Hematopoietic multipotent progenitor cell treated with erythropoietin and hydrocortisone succinate and interleukin-3 and kit ligand, for 4 days (in vitro differentiated cells): ENCODE measurements at regions not wholly inside any gene's neighbourhood (a gene's known extent, or its start where the extent isn't known, plus 50 kb on each side); places are given as distances from the start of the nearest gene placed in this dataset.
"Not testable (repeated sequence)": the region's sequence is repeated elsewhere in the genome, so short reads cannot be mapped to it uniquely, and the experiment has no call there.

Experiments
- DNase-seq: peaks from one replicate; pipeline ENCODE4 v3.0.0-alpha.2; 2015

GRCh38 chr1:214095896-214096295, 108.1 kb downstream of the PROX1 start:
- not testable (repeated sequence) for DNase-seq

DNA sequence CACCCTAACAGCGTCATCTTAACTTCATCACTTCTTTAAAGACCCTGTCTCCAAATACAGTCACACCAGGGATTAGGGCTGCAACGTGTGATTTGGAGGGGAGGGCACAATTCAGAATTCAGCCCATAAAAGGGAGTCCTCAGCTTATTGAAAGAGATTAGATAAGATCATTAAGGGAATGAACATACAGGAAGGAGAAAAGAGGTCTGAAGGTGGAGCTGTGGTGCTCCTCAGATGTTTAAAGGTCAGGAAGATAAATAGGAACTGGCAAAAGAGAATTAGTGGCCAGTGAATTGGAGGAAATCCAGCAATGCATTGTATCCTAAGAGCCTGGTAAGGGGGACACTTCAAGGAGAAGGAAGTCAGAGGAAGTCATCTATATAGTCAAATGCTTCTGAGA, 113.5 kb downstream of the PROX1 start:
- no peak for DNase-seq

- DNase-seq, result no peak
These were observed 114.1 kb downstream of the PROX1 start for GRCh38 chr1:214101828-214102227.

GRCh38 chr1:214102907-214103306, 115.1 kb downstream of the PROX1 start:
- no peak for DNase-seq

DNA sequence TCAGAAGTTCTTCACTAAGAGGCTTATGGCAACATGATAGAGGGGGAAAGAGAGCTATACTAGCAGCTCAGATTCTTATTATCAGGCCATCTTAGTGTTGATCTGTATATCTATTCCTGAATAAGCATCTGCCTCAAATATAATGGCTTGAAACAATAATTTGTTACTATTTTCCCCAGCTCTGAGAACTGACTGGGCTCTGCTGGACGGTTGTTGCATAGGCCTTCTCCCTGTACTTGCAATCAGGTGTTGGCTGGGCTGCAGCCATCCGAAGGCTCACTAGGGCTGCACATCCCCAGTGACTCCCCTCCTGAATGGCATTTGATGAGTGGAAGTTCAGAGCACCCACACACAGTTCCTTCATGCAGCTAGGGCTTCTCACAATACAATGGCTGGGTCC, 116.0 kb downstream of the PROX1 start:
- DNase-seq, result no peak

DNA sequence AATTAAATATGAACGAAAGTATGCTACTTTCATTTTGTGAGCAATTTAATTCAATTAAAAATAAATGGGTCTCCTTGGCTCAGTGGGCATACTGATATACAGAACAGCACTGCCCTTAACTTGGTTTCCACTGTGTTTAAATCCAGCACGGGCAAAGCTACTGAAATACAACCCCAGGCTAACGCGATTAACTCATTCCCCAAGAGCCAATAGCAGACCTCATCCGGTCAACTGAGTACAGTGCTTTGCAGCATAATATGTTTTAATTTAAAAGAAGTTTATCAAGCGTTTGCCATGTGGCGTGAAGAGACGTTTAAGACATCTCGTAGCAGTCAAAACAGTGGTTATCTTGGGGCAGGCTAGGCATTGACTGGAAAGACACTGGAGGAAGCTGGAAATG, 118.6 kb downstream of the PROX1 start:
- no peak for DNase-seq

DNA sequence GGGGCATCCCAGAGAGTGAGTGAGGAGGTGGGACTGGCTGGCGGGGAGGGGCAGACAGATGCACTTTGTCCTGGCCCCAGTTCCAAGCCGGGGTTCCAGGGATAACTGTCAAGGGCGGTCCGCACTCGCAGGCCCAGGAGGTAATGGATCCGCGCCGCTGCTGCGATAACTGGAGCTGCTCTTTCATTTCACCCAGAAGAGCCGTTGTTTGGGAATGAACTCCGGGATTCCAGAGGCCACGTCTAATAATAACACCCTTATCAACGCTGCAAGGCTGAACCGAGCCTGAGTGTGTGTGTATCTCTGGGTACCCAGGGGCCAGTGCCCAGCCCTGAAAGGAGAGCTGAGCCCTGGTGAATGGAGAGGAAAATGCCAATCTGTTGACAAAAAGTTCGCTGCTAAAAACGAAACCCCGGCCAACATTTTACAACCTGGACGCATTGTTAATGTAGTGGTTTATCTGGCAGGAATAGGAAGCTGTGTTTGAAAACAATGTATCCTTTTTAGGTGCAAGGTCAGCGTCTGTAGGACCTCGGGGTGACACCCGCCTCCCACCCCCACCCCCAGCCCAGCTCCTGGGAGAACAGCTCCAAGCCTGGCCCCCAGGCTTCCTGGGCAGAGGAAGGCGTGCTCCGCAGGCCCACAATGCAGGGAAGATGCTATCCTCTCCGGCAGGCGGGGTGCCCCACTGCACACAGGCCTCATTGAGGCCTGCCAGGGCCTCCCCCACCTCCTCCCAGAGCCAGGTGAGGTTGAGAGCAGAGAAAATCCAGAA, 119.7 kb downstream of the PROX1 start:
- no peak for DNase-seq

DNA sequence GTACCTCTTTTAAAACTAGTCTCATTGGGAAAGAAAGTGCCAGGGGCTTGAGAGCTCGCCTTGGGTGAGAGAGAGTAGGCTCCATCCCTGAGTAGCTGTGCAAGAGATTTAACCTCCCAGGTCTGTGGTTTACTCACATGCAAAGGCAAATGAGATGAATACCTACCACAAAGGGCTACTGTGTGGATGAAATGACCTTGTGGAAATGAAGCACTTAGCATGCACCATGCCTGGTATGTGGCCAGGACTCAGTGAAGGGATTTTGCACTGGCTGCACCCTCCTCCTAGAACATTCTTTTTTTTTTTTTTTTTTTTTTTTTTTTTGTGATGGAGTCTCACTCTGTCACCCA, 120.3 kb downstream of the PROX1 start:
- no peak for DNase-seq

- no peak for DNase-seq
These were observed 124.0 kb downstream of the PROX1 start for GRCh38 chr1:214111796-214112195.

DNA sequence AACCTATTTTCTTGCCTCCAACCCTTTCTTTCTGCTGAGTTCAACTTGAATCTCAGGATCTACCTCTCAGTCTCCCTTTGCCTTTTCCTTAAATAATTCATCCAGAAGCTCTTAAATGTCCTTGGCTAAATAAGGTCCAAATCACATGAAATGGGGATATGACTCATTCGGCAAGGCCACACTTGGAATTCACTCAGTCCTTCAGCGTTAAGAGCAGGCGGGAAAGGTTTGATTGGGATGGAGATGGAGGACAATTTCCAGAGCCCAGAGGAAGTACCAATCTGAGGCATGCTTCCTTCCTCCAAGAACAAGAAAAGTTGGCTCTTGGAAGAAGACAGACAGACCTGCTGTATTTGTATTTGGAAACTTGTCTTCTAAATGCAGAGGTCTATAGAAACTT, 128.5 kb downstream of the PROX1 start:
- DNase-seq, result no peak

- DNase-seq, result no peak
These were observed 130.0 kb downstream of the PROX1 start for GRCh38 chr1:214117780-214118179.

DNA sequence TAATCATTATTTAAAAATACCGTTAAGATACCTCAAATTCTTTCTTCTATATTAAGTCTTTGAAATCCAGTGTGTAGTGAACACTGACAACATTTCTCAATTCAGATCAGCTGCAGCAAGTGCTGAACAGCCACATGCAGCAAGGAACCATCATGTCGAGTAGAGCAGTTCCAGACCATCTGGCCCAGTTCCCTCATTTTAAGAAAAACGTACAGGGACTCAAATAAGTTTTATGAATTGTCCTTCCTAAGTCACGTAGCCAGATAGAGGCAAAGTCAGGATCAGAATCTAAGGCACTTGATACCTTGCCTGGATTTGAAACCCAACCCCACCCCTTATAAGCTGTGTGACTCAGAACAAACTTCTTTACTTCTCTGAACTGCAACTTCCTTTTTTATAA, 132.4 kb downstream of the PROX1 start:
- DNase-seq, result no peak

GRCh38 chr1:214120951-214121350, 133.2 kb downstream of the PROX1 start:
- no peak for DNase-seq

GRCh38 chr1:214122110-214122509, 134.3 kb downstream of the PROX1 start:
- no peak for DNase-seq

DNA sequence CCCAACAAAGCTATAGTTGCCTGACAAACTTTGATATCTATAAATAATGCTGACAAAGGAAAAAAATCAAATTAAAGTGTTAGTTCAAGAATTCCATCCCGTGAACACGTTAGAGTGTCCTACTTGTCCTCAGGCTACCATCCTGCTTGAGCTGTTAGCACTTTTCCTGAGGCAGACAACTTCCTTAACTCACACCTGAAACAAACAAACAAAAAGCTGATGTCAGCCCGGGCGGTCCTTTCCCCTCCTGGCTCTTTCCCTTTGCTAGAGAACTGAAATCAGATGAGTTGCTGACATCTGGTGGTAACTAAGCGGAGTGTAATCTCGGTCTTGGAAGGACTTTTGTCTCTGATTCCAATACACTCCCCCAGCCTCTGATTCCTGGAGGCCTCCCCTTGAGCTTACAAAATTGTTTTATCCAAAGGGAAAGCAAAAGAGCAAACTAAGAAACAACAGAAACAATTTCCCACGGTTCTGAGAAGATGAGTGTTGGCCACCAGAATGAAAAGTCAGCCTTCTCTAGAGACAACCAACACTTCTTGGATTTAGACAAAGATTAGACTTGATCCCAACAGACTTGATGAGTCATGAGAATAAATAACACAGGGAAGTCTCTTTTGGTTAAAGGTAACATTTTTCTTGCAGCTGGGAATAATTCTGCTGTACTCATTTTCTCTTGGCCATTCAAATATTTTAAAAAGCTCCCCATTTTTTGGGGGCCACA, 135.4 kb downstream of the PROX1 start:
- DNase-seq, result peak; percentile 59

GRCh38 chr1:214124281-214124805, 136.6 kb downstream of the PROX1 start:
- peak; percentile 10 for DNase-seq

- DNase-seq, result peak; percentile 43
These were observed 137.1 kb downstream of the PROX1 start for GRCh38 chr1:214124915-214125314.

DNA sequence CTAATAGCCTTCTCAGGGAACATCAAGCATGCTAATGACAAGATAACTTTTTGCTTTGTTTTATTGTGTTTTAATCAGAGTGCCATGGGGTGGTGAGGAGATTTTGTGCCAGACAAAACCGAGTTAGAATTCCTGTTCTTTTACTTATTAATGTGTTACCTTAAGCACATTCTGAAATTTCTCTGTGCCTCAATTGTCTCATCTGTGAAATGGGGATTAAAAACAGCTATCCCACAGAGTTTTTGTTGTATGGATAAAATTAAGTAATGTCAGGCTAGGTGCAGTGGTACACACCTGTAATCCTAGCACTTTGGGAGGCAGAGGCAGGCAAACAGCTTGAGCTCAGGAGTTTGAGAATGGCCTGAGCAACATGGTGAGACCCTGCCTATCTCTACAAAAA, 138.0 kb downstream of the PROX1 start:
- no peak for DNase-seq

DNA sequence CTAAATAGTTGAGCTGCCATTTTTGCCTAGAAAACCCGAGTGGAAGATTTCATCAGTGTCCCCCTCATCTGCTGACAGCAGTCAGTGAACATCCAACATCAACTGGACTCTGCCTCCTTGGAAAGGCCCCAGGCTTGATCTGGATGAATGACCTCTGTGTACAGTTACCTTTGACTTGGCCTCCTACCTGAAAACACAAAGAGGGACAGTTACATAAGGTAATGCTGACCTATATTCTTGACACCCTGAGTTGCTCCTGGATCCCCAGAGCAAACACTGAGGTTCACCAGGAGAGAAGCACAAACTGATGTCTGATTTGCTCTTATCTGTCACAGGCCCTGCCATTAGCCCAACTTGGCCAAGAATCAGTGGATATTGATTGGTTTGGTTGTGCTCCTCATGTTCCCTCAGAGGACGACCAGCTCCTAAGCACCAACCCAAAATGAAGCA, 138.9 kb downstream of the PROX1 start:
- DNase-seq, result no peak

DNA sequence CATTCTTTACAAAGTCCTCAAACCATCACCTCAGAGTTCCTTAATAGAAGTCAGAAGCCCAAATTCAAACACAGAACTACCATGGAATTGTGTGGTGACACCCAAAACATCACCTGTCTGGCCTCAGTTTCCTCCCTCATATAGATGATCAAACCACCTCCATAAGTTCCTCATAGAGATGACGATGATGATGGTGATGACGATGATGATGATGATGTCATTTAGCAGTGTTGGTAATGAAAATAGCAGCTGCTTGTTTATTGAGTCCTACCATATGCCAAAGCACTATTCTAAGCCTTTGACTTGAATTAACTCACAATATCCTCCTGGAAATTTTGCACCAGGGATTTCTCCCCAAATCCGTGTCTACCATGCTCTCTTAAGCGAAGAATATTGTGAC, 139.9 kb downstream of the PROX1 start:
- no peak for DNase-seq

DNA sequence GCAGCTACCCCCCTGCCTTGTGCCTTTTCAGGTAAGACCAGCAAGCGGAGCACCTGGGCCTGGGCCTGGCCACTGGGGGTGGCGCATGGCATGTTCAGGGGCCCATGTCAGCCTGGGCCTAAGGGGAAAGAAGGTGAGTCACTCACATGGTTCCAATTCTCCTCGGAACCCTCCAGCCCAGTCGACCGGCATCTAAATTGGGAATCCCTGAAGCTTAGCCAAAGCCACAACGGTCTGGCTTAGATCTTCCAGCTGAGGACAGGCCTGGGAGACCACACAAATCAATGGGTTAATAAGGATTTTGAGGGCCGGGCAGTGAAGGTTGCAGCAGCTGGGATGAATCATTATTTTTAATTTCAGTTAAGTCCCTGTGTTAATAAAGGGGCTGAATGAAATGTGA, 145.1 kb upstream of the SMYD2 start:
- no peak for DNase-seq

DNA sequence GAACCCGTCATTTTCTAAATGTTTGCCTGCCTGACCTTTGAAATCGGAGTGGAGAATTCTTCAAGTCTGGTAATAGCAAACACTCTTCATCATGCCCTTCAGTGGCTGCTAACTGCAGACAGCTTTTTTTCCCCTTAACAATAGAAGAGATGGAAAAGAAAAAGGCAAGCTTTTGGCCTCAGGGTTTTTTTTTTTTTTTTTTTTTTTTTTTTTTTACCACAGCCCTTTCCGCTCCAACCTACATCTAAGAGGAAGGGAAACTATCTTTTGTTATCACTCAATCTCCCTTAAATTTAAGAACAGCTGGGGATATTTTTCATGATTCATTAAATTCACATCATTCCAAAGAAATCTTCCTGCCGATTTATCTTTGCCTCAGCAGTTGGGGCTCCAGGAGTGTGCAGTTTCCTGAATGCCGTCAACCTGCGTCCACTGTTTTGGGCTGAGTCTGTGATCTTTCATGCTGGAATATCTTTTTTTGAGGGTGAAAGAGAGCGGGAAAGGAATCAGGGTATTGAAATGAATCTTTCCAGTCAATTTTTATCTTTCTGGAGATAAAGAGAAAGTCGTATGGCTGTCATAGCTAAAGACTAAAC, 144.5 kb upstream of the SMYD2 start:
- no peak for DNase-seq

- DNase-seq, result no peak
These were observed 139.5 kb upstream of the SMYD2 start for GRCh38 chr1:214141486-214141885.
